GM21717 (cell line): ENCODE measurements at regions not wholly inside any gene's neighbourhood (a gene's known extent, or its start where the extent isn't known, plus 50 kb on each side); places are given as distances from the start of the nearest gene placed in this dataset.
"Not testable (repeated sequence)": the region's sequence is repeated elsewhere in the genome, so short reads cannot be mapped to it uniquely, and the experiment has no call there.

Source experiments
- ATAC-seq: cut with Tn5 transposase; IDR thresholded peaks from one replicate; pipeline ENCODE4 v1.9.1; 2021; ENCODE audit warnings: mild to moderate bottlenecking, moderate library complexity; ENCODE audit not compliant: unreplicated experiment

DNA sequence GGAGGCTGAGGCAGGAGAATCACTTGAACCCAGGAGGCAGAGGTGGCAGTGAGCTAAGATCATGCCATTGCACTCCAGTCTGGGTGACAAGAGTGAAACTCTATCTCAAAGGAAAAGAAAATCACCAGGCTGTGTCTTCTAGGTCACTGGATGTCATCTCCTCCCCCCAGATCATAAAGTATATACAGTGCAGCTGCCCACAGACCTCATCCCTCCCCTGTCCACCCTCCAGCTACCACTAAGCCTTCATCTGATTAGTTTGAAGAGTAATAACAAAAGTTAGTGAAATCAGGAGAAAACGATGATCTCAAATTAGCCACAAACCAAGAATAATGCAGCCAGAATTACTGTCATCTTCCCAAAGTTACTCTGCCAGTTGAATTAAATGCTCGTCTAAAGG lies 117.2 kb downstream of the ZNF22 start:
- ATAC-seq: not testable (repeated sequence)

DNA sequence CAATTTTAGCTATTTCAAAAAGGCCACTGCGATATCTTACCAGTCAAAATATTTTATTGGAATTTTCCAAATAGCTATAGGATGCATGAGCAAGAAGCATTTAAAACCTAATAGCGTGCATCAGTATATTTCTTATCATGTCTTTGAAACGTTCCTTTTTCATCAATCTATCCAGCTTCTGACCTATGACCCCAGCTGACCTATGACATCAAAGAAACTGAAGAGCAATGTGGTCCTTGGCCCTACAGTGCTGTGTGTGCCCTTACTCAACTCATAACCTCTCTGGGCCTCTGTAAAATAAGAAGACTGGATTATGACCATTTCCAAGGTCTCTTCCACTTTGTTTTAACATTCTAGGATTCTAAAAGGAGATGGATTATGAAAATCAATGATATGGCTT lies 118.2 kb downstream of the ZNF22 start:
- ATAC-seq: no peak

DNA sequence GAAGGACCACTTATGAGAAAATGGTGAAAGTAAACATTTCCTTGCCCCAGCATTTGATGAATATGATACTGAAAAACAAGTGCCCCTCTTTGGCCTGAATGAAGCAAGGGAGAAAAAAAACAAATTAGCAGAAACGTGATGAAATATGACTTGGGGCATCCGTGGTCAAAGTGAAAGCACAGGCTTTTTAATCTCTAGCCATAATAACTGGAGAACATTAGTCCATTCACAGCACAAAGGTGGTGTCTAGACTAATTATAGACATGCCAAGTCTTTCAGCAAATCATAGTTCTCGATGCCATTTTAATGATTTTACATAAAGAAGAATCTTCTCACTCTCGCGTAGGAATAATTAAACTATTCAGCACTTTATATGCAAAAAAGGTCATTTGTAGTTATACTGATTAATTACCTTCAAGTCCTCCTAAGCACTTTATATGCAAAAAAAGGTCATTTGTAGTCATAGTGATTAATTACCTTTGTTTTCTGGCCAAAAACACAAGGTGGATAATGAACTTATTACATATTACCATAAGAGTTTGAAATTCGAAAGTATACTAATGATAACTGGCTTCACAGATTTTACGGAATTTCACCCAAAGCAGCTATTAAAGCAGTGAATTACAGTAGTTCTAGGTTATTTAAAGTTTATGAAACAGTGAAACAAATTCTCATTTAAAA lies 121.6 kb downstream of the ZNF22 start:
- ATAC-seq: not testable (repeated sequence)

DNA sequence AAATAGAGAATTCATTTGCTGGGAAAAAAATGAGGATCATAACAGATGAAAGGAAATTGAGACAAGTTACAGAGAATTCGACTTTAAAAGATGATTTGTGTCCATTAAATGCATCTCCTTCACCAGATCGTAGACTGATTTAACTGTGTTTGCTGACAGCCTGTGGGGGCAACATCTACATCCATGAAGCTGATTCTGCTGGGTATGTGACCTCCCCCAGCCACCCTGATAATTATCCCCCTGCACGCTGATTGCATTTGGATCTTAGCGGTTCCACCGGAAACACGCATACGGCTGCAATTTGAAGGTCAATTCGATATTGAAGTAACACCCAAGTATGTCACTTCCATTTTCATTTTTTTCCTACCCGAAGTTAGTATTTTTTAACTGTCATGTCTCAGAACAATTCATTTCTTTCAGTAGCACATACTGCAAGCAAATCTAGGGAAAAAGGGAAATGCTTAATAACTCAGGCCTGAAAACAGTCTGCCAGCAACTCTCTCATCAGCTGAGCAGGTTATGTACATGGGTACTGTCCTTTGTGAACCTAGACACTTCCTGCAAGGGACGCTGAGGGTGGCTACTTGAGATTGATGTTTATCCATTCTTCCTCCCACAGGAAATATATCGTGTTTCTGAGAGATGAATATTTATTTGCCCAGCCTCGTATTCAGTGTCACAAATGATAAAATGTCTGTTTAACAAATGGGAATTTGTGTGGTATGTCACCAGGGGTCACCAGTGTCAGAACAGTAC lies 134.9 kb downstream of the ZNF22 start:
- ATAC-seq: no peak

DNA sequence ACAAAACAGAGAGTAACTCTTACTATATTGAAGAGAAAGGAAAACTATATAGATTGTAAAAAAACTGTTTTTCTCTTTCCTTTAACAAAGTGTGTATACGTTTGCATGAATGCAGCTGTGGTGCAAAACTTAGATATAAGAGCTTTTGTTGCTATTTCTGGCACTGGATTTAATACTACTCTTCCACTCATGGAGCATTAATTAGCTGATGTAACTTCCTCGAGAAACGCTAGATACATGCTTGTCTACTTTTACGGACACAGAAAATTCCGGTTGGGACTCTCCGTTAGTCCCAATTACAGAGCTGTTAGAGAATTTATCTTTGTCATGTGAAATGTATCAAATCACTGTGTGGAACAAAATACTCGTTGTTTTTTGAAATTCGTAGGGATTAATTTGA lies 135.5 kb downstream of the ZNF22 start:
- no peak for ATAC-seq

DNA sequence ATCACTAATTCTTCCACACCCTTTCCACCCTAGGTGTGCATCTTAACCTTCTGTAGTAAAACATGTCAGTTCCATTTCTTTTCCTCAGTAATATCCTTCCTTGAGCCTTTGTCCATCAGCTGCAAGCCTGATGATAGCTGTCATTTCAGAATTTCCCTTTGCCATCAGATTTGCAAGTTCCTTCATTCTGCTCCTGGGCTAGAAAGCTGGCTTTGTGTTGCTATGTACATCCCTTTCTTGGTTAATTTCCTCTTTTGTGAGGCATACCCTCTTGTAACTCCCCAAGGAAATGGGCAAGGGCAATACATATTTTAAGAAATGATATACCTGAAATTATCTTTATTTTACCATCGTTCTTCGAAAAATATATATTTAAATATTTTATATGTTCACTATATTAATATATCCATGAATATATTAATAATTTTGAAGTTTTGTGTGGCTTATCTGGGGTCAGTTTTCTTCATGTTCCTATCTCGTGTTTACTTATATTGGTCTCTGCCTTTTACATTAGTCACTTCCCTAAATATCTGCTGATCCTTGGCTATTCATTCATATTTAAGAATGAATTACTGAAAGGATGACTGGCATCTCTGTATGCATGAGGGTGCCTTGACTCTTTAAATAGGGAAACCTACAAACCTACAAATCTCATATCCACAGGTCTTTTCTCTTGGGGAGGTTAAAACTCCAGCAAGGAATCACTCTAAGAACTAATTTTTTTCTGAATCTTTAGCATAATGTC lies 143.8 kb downstream of the ZNF22 start:
- ATAC-seq: no peak

DNA sequence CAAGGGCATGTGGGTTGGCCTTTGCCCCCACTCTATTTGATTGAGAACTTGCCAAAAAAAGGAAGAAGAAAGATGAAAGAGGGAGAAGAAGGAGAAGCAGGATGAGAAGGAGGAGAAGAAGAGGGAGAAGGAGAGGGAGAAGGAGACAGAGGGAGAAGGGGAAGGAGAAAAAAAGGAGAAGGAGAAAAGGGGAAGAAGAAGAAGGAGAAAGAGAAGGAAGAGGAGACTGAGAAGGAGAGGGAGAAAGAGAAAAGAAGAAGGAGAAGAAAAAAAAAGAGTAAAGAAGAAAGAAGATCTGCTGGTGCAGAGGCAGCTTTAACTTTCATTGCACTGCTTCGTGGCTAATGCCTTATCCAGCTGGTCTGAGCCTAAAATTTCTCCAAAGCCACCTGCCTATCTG lies 144.4 kb downstream of the ZNF22 start:
- ATAC-seq: not testable (repeated sequence)

DNA sequence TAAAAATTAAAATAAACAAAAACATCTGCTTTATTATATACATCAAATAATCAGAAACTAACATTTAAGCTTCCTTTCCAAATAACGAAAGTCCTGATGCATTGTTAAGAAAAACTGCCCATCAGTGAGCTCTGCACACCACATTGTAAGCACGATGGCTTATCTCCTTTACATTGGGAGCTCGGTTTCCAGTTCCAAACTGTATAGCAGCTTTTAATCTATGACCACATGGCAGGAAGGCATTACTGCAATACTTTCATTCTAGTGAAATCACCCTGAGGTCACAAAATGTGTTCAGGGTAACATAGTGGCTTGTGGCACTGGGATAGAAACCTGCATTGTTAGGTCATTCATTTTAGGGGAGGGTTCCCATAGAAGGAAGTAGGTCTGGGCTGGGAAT lies 146.3 kb downstream of the ZNF22 start:
- ATAC-seq: no peak

DNA sequence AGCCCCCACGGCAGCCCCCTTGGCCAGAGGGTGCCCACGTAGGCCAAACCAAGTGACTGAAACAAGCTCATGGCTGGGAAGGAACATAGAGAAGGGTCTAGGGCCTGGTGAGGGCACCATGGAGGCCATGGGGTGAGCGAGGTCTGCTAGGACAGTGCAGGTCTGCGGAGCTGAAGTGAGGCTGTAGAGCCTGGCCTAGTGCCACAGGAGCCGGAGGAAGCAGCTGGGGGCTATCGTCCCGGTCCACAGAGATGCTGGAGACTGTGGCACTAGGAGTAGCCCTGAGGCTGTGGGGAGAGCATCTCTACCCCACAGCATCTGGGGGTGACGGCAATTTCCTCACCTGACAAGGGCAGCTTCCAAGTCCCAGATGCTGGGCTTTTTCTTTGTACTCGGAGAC lies 150.3 kb downstream of the ZNF22 start:
- no peak for ATAC-seq

DNA sequence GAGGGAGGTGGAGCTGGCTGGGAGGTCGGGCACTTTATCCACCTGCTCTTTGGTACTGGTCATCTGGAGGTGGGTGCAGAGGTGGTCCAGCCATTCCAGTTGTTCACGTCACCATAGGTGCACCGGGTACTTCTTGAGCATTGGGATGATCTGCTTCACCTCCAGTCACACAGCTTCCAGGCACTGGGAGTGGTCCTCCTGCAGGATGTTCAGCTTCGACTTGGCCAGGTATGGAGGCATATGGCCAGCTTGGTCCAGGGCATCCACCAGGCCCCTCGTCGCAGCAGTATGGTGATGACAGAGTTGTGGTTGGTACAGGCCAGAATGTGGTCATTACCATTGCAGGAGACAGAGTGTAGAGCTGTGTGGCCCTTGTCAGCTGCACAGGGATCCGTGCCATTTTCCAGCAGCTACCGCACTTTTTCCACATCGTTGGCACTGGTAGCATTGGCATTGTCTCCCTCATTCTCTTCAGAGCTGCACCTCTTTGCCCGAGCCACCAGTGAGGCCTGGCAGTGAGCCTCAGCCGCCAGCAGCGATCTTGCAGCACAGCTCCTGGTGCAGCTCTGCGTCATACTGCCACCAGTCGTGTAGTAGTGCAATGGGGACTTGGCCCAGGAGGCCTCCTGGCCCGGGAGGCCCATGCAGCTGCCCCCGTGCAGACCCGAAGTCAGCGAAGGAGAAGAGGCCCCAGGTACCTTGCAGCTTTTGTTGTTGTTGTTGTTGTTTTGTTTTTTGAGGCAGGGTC lies 150.9 kb downstream of the ZNF22 start:
- ATAC-seq: no peak

DNA sequence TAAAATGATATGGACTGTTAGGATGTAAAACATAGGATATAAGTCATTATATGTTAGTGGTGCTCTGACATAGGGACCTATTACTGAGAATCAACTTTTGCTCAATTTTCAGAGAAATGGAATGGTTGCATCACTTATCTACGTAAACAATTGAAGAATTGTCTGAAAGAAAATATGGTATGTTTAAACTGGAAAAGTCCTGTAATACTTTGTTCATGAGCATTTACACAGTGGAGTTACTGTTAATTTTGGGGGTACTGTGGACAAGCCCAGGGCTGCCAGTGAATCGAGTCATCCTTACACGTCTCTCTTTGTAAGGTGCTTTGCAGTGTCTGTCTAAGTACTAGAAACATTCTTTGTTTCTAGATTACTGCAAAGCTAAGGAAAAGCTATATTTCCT lies 152.0 kb downstream of the ZNF22 start:
- no peak for ATAC-seq

DNA sequence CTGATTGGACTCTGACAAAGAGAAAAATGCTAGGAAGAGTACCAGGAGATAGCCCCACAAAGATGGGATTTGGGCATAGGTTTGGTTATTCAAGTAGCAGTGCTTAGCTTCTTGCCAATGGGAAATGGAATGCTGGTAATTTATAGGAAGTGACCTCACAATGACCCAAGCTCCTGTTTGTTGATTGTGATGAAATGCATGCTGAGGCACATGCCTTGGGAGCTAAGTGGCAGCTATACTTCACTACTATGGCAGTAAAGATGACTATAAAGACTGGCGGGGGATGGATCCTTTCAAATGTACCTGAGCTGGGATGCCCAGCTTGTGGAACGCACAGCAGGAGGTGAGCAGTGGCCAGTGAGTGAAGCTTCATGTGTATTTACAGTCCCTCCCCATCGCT lies 153.8 kb downstream of the ZNF22 start:
- no peak for ATAC-seq

DNA sequence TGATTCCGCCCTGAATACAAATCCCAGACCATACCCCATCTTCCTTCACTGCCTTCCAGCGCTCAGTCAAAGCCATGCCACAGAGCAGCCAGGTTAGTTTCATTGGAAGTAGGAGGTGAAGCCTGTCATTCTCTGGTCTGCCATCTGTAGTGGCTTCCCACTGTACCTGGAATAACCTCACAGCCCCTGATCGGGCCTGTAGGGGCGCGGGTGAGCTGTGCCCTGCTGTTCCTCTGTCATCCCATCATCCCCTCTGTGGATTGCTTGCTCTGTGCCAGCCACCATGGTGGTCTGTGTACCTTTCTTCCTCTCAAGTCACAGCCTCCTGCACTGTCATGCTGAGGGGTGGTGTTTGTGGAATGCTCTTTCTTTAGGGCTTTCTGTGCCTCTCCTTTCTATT lies 155.1 kb downstream of the ZNF22 start:
- no peak for ATAC-seq

DNA sequence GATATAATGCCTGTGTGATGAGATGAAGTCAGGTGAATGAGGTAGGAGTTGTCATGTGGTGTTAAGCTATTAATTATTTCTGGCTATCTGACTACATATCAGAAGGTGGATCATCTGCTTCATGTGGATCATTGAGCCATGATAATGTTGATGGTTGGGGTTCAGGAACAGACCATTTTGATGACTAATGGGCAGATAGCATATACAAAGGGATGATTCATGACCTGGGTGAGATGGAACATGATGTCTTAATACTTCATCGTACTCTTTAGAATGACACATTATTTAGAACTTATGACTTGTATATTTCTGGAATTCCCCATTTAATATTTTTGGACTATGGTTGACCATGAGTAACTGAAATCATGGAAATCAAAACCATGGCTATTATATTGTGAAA lies 155.1 kb downstream of the OR13A1 start:
- no peak for ATAC-seq

DNA sequence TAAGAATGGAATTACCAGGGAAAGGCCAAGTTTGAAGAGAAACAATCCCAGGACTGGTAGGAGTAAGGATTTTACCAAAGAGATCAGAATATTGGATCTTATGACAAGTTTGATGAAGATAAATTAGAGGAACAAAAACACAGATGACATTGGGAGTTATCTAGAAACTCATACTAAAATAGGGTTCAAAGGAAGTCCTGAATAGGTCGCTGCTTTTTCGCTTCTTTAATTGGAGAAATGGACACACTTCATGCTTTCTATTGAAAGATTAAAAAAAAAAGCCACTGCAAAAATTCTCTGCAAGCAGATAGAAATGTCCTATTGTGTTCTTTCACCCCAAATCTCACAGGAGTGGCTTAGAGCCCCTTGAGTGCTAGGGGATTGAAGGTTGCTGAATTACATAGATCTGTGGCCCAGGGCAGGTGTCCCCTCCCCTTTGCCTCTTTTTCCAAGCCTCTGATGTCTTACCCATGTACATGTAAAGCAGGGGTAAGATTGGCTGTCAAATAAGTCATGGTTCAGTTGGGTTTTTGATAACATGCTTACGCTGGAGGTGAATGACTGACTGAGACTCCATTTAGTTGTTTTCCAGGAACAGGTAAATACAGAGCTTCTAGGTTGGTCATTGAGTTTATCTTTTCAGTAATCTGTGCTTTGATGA lies 152.0 kb downstream of the OR13A1 start:
- no peak for ATAC-seq

DNA sequence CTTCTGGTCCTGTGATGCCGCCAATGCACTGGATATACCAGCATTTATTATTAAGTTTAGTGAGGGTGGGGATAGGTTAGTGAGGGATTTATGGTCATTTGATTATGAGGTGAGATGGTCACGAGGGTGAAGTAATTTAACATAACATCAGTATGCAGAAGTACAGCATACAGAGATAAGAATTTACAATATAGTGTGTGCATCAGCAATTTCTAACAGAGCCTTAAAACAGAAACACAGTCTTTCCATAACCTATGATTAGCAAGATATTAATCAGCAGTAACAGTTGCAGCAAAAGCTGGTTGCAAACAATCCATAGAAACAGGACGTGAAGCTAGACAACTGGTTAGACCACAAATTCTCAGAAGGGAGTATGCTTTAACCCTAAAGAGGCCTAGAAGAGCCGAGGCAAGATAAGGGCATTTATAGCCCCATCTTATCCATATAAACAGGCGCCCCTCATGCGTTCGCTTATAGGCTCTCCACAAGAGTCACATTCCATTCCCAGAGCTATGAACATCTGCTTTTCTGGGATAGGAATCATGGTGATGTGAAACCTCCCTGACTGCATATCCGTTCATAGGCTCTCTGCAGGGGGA lies 139.8 kb downstream of the OR13A1 start:
- not testable (repeated sequence) for ATAC-seq

DNA sequence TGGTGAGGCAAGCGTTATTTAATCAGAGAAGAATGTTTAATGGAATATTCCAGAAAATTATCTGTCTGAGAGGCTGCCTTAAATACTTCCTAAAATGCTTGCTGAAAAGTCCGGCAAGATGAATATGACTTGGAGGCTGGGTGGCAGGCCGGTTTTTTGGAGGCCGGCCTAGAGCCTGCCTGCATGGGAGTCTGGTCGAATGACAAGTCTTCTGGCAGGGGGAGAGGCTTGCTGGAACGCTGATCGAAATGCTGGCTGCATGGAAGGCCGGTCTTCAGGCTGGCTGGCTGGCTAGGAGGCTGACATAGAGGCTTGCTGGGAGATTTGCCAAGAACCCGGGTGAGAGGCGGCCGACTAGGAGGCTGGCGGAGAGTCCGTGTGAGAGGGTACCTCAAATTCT lies 135.7 kb downstream of the OR13A1 start:
- ATAC-seq: no peak

DNA sequence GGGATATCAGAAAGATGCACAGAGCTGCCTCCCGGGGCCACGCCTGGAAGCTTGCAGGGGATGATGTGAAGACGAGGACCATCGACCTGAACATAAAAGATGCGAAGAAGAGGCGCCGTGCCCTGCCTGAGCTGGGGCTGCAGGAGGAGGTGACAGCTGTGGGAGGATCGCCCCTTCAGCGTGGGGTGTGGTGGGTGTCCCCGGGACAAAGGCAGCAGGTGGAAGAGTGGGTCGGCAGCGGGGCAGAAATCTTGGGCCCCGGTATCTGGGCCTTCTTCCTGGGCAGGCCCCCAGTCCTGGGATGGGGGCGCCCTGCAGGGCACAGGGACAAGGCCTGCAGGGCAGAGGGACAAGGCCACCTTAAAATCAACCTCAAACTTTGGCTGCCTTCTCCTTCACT lies 134.9 kb downstream of the OR13A1 start:
- no peak for ATAC-seq

DNA sequence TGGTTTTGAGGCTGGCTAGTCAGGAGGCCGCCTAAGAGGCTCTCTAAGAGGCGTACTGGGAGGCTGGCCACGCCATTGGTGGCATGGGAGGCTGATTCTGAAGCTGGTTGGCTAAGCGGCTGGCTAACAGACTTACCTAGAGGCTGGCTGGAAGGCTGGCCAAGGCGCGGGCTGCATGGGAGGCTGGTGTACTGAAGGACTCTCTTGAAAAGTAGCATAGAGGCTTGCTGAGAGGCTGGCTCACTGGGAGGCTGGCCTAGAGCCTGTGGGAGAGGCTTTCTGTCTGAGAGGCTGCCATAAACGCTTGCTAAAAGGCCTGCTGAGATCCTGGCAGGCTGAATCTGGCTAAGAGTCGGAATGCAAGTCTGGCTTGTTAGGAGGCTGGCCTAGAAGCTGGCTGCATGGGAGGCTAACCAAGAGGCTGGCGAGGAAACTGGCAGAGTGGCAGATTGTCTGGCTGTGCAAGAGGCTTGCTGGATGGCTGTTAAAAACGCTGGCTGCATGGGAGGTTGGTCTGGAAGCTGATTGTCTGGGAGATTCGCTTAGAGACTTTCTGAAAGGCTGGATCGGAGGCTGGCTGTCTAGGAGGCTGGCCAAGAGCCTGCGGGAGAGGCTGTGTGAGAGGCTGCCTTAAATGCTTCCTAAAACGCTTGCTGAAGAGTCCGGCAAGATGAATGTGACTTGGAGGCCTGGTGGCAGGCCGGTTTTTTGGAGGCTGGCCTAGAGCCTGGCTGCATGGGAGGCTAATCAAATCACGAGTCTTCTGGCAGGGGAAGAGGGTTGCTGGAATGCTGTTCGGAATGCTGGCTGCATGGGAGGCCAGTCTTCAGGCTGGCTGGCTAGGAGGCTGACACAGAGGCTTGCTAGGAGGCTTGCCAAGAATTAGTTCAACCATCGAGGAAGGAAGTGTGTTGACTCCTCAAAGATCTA lies 134.2 kb downstream of the OR13A1 start:
- no peak for ATAC-seq
